A549 (cell line): ENCODE measurements at regions not wholly inside any gene's neighbourhood (a gene's known extent, or its start where the extent isn't known, plus 50 kb on each side); places are given as distances from the start of the nearest gene placed in this dataset.

ENCODE experiments used
- CHD2 ChIP-seq: fragments of 150-350 bp; IDR thresholded peaks from 2 replicates; pipeline ENCODE4 v1.6.1; 2014; ENCODE audit warnings: low read length; ENCODE audit not compliant: partially characterized antibody
- CTCF ChIP-seq: fragments of >200 bp; sonication (Bioruptor Twin); formaldehyde crosslinking; IDR thresholded peaks from 3 replicates; pipeline ENCODE4 v1.5.1; 2016
- EP300 ChIP-seq, 2 experiments: fragments of >200 bp; sonication (Bioruptor Twin); formaldehyde crosslinking; IDR thresholded peaks; 2 replicates in 1 of 2; 3 replicates in 1 of 2; pipeline ENCODE4 v1.6.1; 2016 to 2017
- MAZ ChIP-seq: fragments of 150-350 bp; IDR thresholded peaks from 2 replicates; pipeline ENCODE4 v1.6.1; 2014; ENCODE audit warnings: antibody characterized with exemption, low read depth, low read length, borderline replicate concordance
- NFE2L2 ChIP-seq: fragments of 150-350 bp; conservative IDR thresholded peaks from 2 replicates; pipeline ENCODE4 v1.6.1; 2014; ENCODE audit warnings: low read length
- RARB ChIP-seq: fragments of 250-450 bp; sonication (Bioruptor Pico); IDR thresholded peaks from 2 replicates; pipeline ENCODE4 v1.8.0; 2021; ENCODE audit warnings: mild to moderate bottlenecking, moderate library complexity
- SREBF2 ChIP-seq: fragments of 450-650 bp; IDR thresholded peaks from 2 replicates; pipeline ENCODE4 v1.6.1; 2014; ENCODE audit warnings: mild to moderate bottlenecking, moderate library complexity
- TF ChIP-seq, protein P1 (sequence below): fragments of 200-600 bp; sonication (generic); IDR thresholded peaks from 2 replicates; pipeline ENCODE4 v1.6.1; 2016; ENCODE audit warnings: antibody characterized with exemption, mild to moderate bottlenecking, moderate library complexity
- TF ChIP-seq, protein P2 (sequence below): IDR thresholded peaks from 2 replicates; pipeline ENCODE4 v1.6.1; 2012

DNA sequence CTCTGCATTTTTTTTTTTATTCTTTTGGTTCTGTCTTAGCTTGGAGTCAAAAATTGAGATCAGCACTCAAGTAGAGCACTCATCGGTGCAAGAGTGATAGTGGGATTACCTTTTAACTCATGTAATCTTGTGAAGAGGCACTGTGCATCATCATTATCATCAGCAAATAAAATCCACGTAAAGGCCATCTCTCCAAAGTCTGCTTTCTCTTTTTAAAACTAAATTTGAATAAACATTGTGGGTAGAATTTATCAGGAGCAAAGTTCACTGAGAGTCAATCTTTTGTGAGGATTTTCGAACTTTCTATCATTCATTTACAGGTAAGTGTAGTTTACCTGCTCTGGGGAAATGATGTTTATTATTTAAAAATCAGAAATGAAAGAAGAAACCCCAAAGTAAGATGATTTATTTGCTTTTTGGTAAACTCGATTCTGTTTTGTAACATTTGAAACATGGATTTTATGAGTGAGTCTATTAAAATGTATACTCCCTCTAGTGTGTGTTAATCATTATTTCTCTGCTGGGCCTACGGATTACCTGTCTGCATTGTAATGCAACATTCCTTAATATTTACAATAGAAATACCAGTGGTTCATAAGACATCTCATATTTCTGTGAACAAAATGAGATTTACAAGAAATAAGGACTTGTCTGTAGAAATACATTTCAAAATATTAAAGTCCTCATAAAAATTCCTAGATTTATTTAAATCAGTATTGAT is 327.7 kb upstream of the NAALADL2 start:
- TF ChIP-seq SREBF2, result no peak
- TF ChIP-seq EP300 (IDR thresholded peaks at IDR 0.05), result no peak
- no peak for TF ChIP-seq CTCF
- no peak for TF ChIP-seq NFE2L2
- TF ChIP-seq, protein P1, sequence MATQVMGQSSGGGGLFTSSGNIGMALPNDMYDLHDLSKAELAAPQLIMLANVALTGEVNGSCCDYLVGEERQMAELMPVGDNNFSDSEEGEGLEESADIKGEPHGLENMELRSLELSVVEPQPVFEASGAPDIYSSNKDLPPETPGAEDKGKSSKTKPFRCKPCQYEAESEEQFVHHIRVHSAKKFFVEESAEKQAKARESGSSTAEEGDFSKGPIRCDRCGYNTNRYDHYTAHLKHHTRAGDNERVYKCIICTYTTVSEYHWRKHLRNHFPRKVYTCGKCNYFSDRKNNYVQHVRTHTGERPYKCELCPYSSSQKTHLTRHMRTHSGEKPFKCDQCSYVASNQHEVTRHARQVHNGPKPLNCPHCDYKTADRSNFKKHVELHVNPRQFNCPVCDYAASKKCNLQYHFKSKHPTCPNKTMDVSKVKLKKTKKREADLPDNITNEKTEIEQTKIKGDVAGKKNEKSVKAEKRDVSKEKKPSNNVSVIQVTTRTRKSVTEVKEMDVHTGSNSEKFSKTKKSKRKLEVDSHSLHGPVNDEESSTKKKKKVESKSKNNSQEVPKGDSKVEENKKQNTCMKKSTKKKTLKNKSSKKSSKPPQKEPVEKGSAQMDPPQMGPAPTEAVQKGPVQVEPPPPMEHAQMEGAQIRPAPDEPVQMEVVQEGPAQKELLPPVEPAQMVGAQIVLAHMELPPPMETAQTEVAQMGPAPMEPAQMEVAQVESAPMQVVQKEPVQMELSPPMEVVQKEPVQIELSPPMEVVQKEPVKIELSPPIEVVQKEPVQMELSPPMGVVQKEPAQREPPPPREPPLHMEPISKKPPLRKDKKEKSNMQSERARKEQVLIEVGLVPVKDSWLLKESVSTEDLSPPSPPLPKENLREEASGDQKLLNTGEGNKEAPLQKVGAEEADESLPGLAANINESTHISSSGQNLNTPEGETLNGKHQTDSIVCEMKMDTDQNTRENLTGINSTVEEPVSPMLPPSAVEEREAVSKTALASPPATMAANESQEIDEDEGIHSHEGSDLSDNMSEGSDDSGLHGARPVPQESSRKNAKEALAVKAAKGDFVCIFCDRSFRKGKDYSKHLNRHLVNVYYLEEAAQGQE, result no peak
- no peak for TF ChIP-seq CHD2
- no peak for TF ChIP-seq RARB (CRISPR knock-in tag)
- TF ChIP-seq, protein P2, sequence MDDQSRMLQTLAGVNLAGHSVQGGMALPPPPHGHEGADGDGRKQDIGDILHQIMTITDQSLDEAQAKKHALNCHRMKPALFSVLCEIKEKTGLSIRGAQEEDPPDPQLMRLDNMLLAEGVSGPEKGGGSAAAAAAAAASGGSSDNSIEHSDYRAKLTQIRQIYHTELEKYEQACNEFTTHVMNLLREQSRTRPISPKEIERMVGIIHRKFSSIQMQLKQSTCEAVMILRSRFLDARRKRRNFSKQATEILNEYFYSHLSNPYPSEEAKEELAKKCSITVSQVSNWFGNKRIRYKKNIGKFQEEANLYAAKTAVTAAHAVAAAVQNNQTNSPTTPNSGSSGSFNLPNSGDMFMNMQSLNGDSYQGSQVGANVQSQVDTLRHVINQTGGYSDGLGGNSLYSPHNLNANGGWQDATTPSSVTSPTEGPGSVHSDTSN, result no peak
- TF ChIP-seq MAZ, result no peak
